GM12864 (cell line): ENCODE measurements at regions not wholly inside any gene's neighbourhood (a gene's known extent, or its start where the extent isn't known, plus 50 kb on each side); places are given as distances from the start of the nearest gene placed in this dataset.
"Not testable (repeated sequence)": the region's sequence is repeated elsewhere in the genome, so short reads cannot be mapped to it uniquely, and the experiment has no call there.

Source experiments
- DNase-seq: peaks from one replicate; pipeline ENCODE4 v3.0.0-alpha.2; 2011; ENCODE audit warnings: low read depth
- H3K4me3 ChIP-seq: 2 replicates; pipeline ENCODE4 v1.5.1; 2011; ENCODE audit warnings: mild to moderate bottlenecking, low read depth, low read length, control low read depth
- CTCF ChIP-seq: IDR thresholded peaks from 2 replicates; pipeline ENCODE4 v1.5.1; 2011; ENCODE audit warnings: low read depth, mild to moderate bottlenecking, moderate library complexity, low read length, control low read depth, inconsistent platforms; ENCODE audit errors: missing control alignments

GRCh38 chr14:83918546-83918945 lies 1611.4 kb upstream of the FLRT2 start:
- no peak for TF ChIP-seq CTCF
- no peak for DNase-seq
- no peak overlapping the region for H3K4me3 ChIP-seq

GRCh38 chr14:83919675-83920074 lies 1610.3 kb upstream of the FLRT2 start:
- not testable (repeated sequence) for DNase-seq, H3K4me3 ChIP-seq

- DNase-seq = no peak
- no peak for TF ChIP-seq CTCF
- no peak overlapping the region for H3K4me3 ChIP-seq
Measured at GRCh38 chr14:83923842-83924241, 1606.1 kb upstream of the FLRT2 start.

GRCh38 chr14:83924259-83924658 lies 1605.7 kb upstream of the FLRT2 start:
- no peak for TF ChIP-seq CTCF
- H3K4me3 ChIP-seq = no peak overlapping the region
- DNase-seq = no peak

- no peak overlapping the region for H3K4me3 ChIP-seq
- no peak for DNase-seq
- TF ChIP-seq CTCF = no peak
Measured at GRCh38 chr14:83940253-83940652, 1589.7 kb upstream of the FLRT2 start.

GRCh38 chr14:83958359-83958758 lies 1571.6 kb upstream of the FLRT2 start:
- no peak for DNase-seq
- H3K4me3 ChIP-seq = no peak overlapping the region
- no peak for TF ChIP-seq CTCF

GRCh38 chr14:83960832-83961512 lies 1569.0 kb upstream of the FLRT2 start:
- no peak for TF ChIP-seq CTCF
- DNase-seq = no peak
- no peak overlapping the region for H3K4me3 ChIP-seq
